ENCODE measurements at regions not wholly inside any gene's neighbourhood (a gene's known extent, or its start where the extent isn't known, plus 50 kb on each side); places are given as distances from the start of the nearest gene placed in this dataset.
"Not testable (repeated sequence)": the region's sequence is repeated elsewhere in the genome, so short reads cannot be mapped to it uniquely, and the experiment has no call there.

GRCh38 chr2:125711075-125711474, 944.9 kb upstream of the GYPC start:
- DNase-seq (ENCODE audit: low spot score): no peak

GRCh38 chr2:125713533-125713932, 942.4 kb upstream of the GYPC start:
- no peak for DNase-seq (ENCODE audit: low spot score)

GRCh38 chr2:125721072-125721721, 934.8 kb upstream of the GYPC start:
- DNase-seq (ENCODE audit: low spot score): no peak

GRCh38 chr2:125730921-125731320, 925.0 kb upstream of the GYPC start:
- no peak for DNase-seq (ENCODE audit: low spot score)

- DNase-seq (ENCODE audit: low spot score): no peak
These were observed 919.7 kb upstream of the GYPC start for GRCh38 chr2:125736306-125736705.

GRCh38 chr2:125745514-125745913, 910.4 kb upstream of the GYPC start:
- DNase-seq (ENCODE audit: low spot score): no peak

- no peak for DNase-seq (ENCODE audit: low spot score)
These were observed 909.4 kb upstream of the GYPC start for GRCh38 chr2:125746321-125747164.

GRCh38 chr2:125747165-125747425, 908.9 kb upstream of the GYPC start:
- DNase-seq (ENCODE audit: low spot score): no peak

- DNase-seq (ENCODE audit: low spot score): no peak
These were observed 899.5 kb upstream of the GYPC start for GRCh38 chr2:125756431-125756830.

- DNase-seq (ENCODE audit: low spot score): no peak
These were observed 859.2 kb upstream of the GYPC start for GRCh38 chr2:125796784-125797183.

GRCh38 chr2:125797192-125797591, 858.8 kb upstream of the GYPC start:
- DNase-seq (ENCODE audit: low spot score): no peak

GRCh38 chr2:125822746-125823145, 833.2 kb upstream of the GYPC start:
- no peak for DNase-seq (ENCODE audit: low spot score)

GRCh38 chr2:125825781-125826180, 830.2 kb upstream of the GYPC start:
- not testable (repeated sequence) for DNase-seq (ENCODE audit: low spot score)

GRCh38 chr2:125837128-125837527, 818.8 kb upstream of the GYPC start:
- DNase-seq (ENCODE audit: low spot score): no peak

GRCh38 chr2:125837611-125838010, 818.3 kb upstream of the GYPC start:
- DNase-seq (ENCODE audit: low spot score): no peak

GRCh38 chr2:125839945-125840344, 816.0 kb upstream of the GYPC start:
- no peak for DNase-seq (ENCODE audit: low spot score)

GRCh38 chr2:125842041-125842440, 813.9 kb upstream of the GYPC start:
- DNase-seq (ENCODE audit: low spot score): no peak

- no peak for DNase-seq (ENCODE audit: low spot score)
These were observed 805.4 kb upstream of the GYPC start for GRCh38 chr2:125850541-125850940.

GRCh38 chr2:125852364-125852763, 803.6 kb upstream of the GYPC start:
- DNase-seq (ENCODE audit: low spot score): no peak

GRCh38 chr2:125853626-125854025, 802.3 kb upstream of the GYPC start:
- DNase-seq (ENCODE audit: low spot score): no peak

GRCh38 chr2:125855204-125855603, 800.8 kb upstream of the GYPC start:
- DNase-seq (ENCODE audit: low spot score): no peak

GRCh38 chr2:125857971-125858794, 797.8 kb upstream of the GYPC start:
- DNase-seq (ENCODE audit: low spot score): no peak

- no peak for DNase-seq (ENCODE audit: low spot score)
These were observed 794.5 kb upstream of the GYPC start for GRCh38 chr2:125861461-125861860.
